ENCODE measurements at regions not wholly inside any gene's neighbourhood (a gene's known extent, or its start where the extent isn't known, plus 50 kb on each side); places are given as distances from the start of the nearest gene placed in this dataset.

- TF ChIP-seq, protein P1, sequence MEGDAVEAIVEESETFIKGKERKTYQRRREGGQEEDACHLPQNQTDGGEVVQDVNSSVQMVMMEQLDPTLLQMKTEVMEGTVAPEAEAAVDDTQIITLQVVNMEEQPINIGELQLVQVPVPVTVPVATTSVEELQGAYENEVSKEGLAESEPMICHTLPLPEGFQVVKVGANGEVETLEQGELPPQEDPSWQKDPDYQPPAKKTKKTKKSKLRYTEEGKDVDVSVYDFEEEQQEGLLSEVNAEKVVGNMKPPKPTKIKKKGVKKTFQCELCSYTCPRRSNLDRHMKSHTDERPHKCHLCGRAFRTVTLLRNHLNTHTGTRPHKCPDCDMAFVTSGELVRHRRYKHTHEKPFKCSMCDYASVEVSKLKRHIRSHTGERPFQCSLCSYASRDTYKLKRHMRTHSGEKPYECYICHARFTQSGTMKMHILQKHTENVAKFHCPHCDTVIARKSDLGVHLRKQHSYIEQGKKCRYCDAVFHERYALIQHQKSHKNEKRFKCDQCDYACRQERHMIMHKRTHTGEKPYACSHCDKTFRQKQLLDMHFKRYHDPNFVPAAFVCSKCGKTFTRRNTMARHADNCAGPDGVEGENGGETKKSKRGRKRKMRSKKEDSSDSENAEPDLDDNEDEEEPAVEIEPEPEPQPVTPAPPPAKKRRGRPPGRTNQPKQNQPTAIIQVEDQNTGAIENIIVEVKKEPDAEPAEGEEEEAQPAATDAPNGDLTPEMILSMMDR (IDR thresholded peaks at IDR 0.05; ENCODE audit: insufficient read depth, low read length, poor library complexity, severe bottlenecking), result no peak
- TF ChIP-seq EZH2phosphoT487 (conservative IDR thresholded peaks at IDR 0.05; ENCODE audit: low read length), result no peak
Observed at GRCh38 chr13:107799001-107799400, 416.3 kb downstream of the LIG4 start.

Measured in SU-DHL-6 (cell line).